ENCODE measurements at regions not wholly inside any gene's neighbourhood (a gene's known extent, or its start where the extent isn't known, plus 50 kb on each side); places are given as distances from the start of the nearest gene placed in this dataset.

GRCh38 chr15:97731859-97732258, 228.6 kb upstream of the ARRDC4 start:
- H3K27me3 ChIP-seq (ENCODE audit: insufficient read depth, poor library complexity, severe bottlenecking): peaks cover 18% of the 10 kb centered on the region
- no peak for ATAC-seq (ENCODE audit: low read depth)

GRCh38 chr15:97733373-97733772, 227.1 kb upstream of the ARRDC4 start:
- ATAC-seq (ENCODE audit: low read depth) (no peak), DNase-seq (ENCODE audit: low spot score) (no peak)
- Histone ChIP-seq H3K4me1 (ENCODE audit: insufficient read depth, poor library complexity, severe bottlenecking) (no peaks in the 10 kb centered on the region), H3K27me3 (ENCODE audit: insufficient read depth, poor library complexity, severe bottlenecking) (peaks cover 18% of the 10 kb centered on the region), H3K36me3 (ENCODE audit: low read depth) (no peaks in the 10 kb centered on the region), H3K4me3 (ENCODE audit: severe bottlenecking) (no peak overlapping the region), H3K27ac (ENCODE audit: poor library complexity, severe bottlenecking) (no peak overlapping the region), H3K9me3 (ENCODE audit: severe bottlenecking) (no peaks in the 10 kb centered on the region)
- no peak for TF ChIP-seq CTCF (IDR thresholded peaks at IDR 0.05; ENCODE audit: poor library complexity, severe bottlenecking)

More at GRCh38 chr15:97731859-97732258, 228.6 kb upstream of the ARRDC4 start:
- no peak for DNase-seq (ENCODE audit: low spot score)
- Histone ChIP-seq H3K4me1 (ENCODE audit: insufficient read depth, poor library complexity, severe bottlenecking) (no peaks in the 10 kb centered on the region), H3K27ac (ENCODE audit: poor library complexity, severe bottlenecking) (no peak overlapping the region), H3K9me3 (ENCODE audit: severe bottlenecking) (no peaks in the 10 kb centered on the region), H3K4me3 (ENCODE audit: severe bottlenecking) (no peak overlapping the region), H3K36me3 (ENCODE audit: low read depth) (no peaks in the 10 kb centered on the region)
- TF ChIP-seq CTCF (IDR thresholded peaks at IDR 0.05; ENCODE audit: poor library complexity, severe bottlenecking): no peak

DNA sequence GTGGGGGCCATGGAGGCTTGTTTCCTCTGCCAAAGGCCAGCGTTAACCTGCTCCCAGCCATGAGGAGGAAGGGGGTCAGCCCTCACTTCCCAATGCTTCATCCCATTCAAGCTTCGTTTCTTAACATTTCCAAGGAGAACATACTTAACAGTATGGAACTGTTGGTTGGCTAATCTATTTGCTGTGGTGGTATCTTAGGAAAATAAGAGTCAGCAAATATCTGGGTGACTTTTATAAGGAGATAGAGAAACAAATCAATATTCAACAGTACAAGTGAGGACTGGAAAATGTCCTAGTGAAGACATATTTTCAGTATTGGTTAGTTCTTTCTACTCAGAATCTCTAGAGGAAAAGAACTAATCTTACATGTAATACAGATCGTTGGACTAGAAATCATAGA, 223.8 kb upstream of the ARRDC4 start:
- Histone ChIP-seq H3K36me3 (ENCODE audit: low read depth) (no peaks in the 10 kb centered on the region), H3K27ac (ENCODE audit: poor library complexity, severe bottlenecking) (no peak overlapping the region), H3K4me3 (ENCODE audit: severe bottlenecking) (no peak overlapping the region), H3K27me3 (ENCODE audit: insufficient read depth, poor library complexity, severe bottlenecking) (peaks cover 18% of the 10 kb centered on the region), H3K9me3 (ENCODE audit: severe bottlenecking) (no peaks in the 10 kb centered on the region), H3K4me1 (ENCODE audit: insufficient read depth, poor library complexity, severe bottlenecking) (no peaks in the 10 kb centered on the region)
- TF ChIP-seq CTCF (IDR thresholded peaks at IDR 0.05; ENCODE audit: poor library complexity, severe bottlenecking): no peak
- DNase-seq (ENCODE audit: low spot score): no peak
- no peak for ATAC-seq (ENCODE audit: low read depth)

- TF ChIP-seq CTCF (IDR thresholded peaks at IDR 0.05; ENCODE audit: poor library complexity, severe bottlenecking): peak; percentile 95
- ATAC-seq (ENCODE audit: low read depth) (peak; percentile 51; the same call in 1 of the 3 replicates), DNase-seq (ENCODE audit: low spot score) (no peak)
- Histone ChIP-seq H3K36me3 (ENCODE audit: low read depth) (no peaks in the 10 kb centered on the region), H3K4me3 (ENCODE audit: severe bottlenecking) (no peak overlapping the region), H3K4me1 (ENCODE audit: insufficient read depth, poor library complexity, severe bottlenecking) (no peaks in the 10 kb centered on the region), H3K27me3 (ENCODE audit: insufficient read depth, poor library complexity, severe bottlenecking) (no peaks in the 10 kb centered on the region), H3K27ac (ENCODE audit: poor library complexity, severe bottlenecking) (no peak overlapping the region), H3K9me3 (ENCODE audit: severe bottlenecking) (peaks cover 5% of the 10 kb centered on the region)
These were observed 214.9 kb upstream of the ARRDC4 start for GRCh38 chr15:97745481-97746071.

- peaks cover 5% of the 10 kb centered on the region for H3K9me3 ChIP-seq (ENCODE audit: severe bottlenecking)
- H3K4me1 ChIP-seq (ENCODE audit: insufficient read depth, poor library complexity, severe bottlenecking): no peaks in the 10 kb centered on the region
- no peak overlapping the region for H3K27ac ChIP-seq (ENCODE audit: poor library complexity, severe bottlenecking)
- no peaks in the 10 kb centered on the region for H3K27me3 ChIP-seq (ENCODE audit: insufficient read depth, poor library complexity, severe bottlenecking)
- DNase-seq (ENCODE audit: low spot score) (no peak), ATAC-seq (ENCODE audit: low read depth) (peak; percentile 87)
- H3K4me3 ChIP-seq (ENCODE audit: severe bottlenecking): no peak overlapping the region
- TF ChIP-seq CTCF (IDR thresholded peaks at IDR 0.05; ENCODE audit: poor library complexity, severe bottlenecking): no peak
- no peaks in the 10 kb centered on the region for H3K36me3 ChIP-seq (ENCODE audit: low read depth)
These were observed 213.2 kb upstream of the ARRDC4 start for GRCh38 chr15:97747342-97747741.
